SK-N-SH treated with all-trans-retinoic acid at 6 μM for 48 hours (cell line): ENCODE measurements at regions not wholly inside any gene's neighbourhood (a gene's known extent, or its start where the extent isn't known, plus 50 kb on each side); places are given as distances from the start of the nearest gene placed in this dataset.
A peak's percentile ranks its signal among the peaks of the same experiment; 100 is the strongest.

ENCODE experiments used
- ATAC-seq: fragments of 200-7000 bp; cut with Tn5 transposase; 3 replicates; pipeline ENCODE4 v1.9.1; 2020; ENCODE audit warnings: mild to moderate bottlenecking, moderate library complexity
- ARNTL ChIP-seq: fragments of 450-650 bp; formaldehyde crosslinking; IDR thresholded peaks from 2 replicates; pipeline ENCODE4 v1.5.0; 2020; ENCODE audit warnings: low read depth, mild to moderate bottlenecking, moderate library complexity, borderline replicate concordance
- CREB5 ChIP-seq: fragments of 250-450 bp; sonication (Bioruptor Pico); IDR thresholded peaks from 2 replicates; pipeline ENCODE4 v1.5.1; 2020; ENCODE audit warnings: low read depth, mild to moderate bottlenecking, moderate library complexity
- CSDC2 ChIP-seq: fragments of 250-450 bp; sonication (Bioruptor Pico); IDR thresholded peaks from 2 replicates; pipeline ENCODE4 v1.5.0; 2020; ENCODE audit warnings: mild to moderate bottlenecking, moderate library complexity
- CSRNP3 ChIP-seq: fragments of 250-450 bp; sonication (Bioruptor Pico); IDR thresholded peaks from 2 replicates; pipeline ENCODE4 v1.5.1; 2021; ENCODE audit warnings: mild to moderate bottlenecking, moderate library complexity
- ESRRG ChIP-seq: fragments of 250-450 bp; sonication (Bioruptor Pico); IDR thresholded peaks from 2 replicates; pipeline ENCODE4 v1.6.1; 2021; ENCODE audit warnings: mild to moderate bottlenecking
- ISL1 ChIP-seq: fragments of 250-450 bp; sonication (Bioruptor Pico); IDR thresholded peaks from 2 replicates; pipeline ENCODE4 v2.1.2; 2022; ENCODE audit warnings: mild to moderate bottlenecking, moderate library complexity
- OSR1 ChIP-seq: fragments of 250-450 bp; sonication (Bioruptor Pico); IDR thresholded peaks from 2 replicates; pipeline ENCODE4 v1.8.0; 2022; ENCODE audit warnings: moderate library complexity, mild to moderate bottlenecking, inconsistent platforms
- POU6F1 ChIP-seq: fragments of 250-450 bp; sonication (Bioruptor Pico); IDR thresholded peaks from 2 replicates; pipeline ENCODE4 v1.8.0; 2021; ENCODE audit warnings: low read depth, mild to moderate bottlenecking, moderate library complexity, borderline replicate concordance
- PPARA ChIP-seq: fragments of 250-450 bp; sonication (Bioruptor Pico); IDR thresholded peaks from 2 replicates; pipeline ENCODE4 v1.5.0; 2020; ENCODE audit warnings: mild to moderate bottlenecking, borderline replicate concordance
- SNAI2 ChIP-seq: fragments of 250-450 bp; sonication (Bioruptor Pico); IDR thresholded peaks from 2 replicates; pipeline ENCODE4 v1.5.0; 2020; ENCODE audit warnings: mild to moderate bottlenecking, moderate library complexity
- TCF4 ChIP-seq: fragments of 250-450 bp; sonication (Bioruptor Pico); IDR thresholded peaks from 2 replicates; pipeline ENCODE4 v1.8.0; 2021; ENCODE audit warnings: mild to moderate bottlenecking, moderate library complexity, borderline replicate concordance
- TOX ChIP-seq: fragments of 250-450 bp; sonication (Bioruptor Pico); IDR thresholded peaks from 2 replicates; pipeline ENCODE4 v1.8.0; 2021; ENCODE audit warnings: mild to moderate bottlenecking, moderate library complexity, borderline replicate concordance
- TSHZ2 ChIP-seq: fragments of 250-450 bp; sonication (Bioruptor Pico); IDR thresholded peaks from 2 replicates; pipeline ENCODE4 v1.5.0; 2020; ENCODE audit warnings: mild to moderate bottlenecking, moderate library complexity
- ZC3H10 ChIP-seq: fragments of 250-450 bp; sonication (Bioruptor Pico); IDR thresholded peaks from 2 replicates; pipeline ENCODE4 v1.5.1; 2021; ENCODE audit warnings: mild to moderate bottlenecking, moderate library complexity
- ZFP3 ChIP-seq: fragments of 250-450 bp; sonication (Bioruptor Pico); IDR thresholded peaks from 2 replicates; pipeline ENCODE4 v1.5.0; 2020; ENCODE audit warnings: mild to moderate bottlenecking, moderate library complexity
- ZNF565 ChIP-seq: fragments of 450-650 bp; formaldehyde crosslinking; conservative IDR thresholded peaks from 2 replicates; pipeline ENCODE4 v1.5.0; 2020; ENCODE audit warnings: low read depth, mild to moderate bottlenecking, moderate library complexity
- ZNF70 ChIP-seq: fragments of 450-650 bp; formaldehyde crosslinking; IDR thresholded peaks from 2 replicates; pipeline ENCODE4 v1.5.0; 2020; ENCODE audit warnings: mild to moderate bottlenecking, moderate library complexity
- ZNF8 ChIP-seq: fragments of 450-650 bp; formaldehyde crosslinking; IDR thresholded peaks from 2 replicates; pipeline ENCODE4 v1.5.0; 2020; ENCODE audit warnings: mild to moderate bottlenecking, moderate library complexity

- no peak for ATAC-seq
- TF ChIP-seq ZNF8 (CRISPR knock-in tag) (no peak), PPARA (CRISPR knock-in tag) (no peak), CREB5 (no peak), TCF4 (peak; percentile 42; the same call in 1 of the 2 replicates), TSHZ2 (CRISPR knock-in tag) (no peak), ARNTL (no peak)
These were observed 221.4 kb downstream of the SNX18 start for GRCh38 chr5:54738973-54739367.

GRCh38 chr5:54738118-54738972 lies 220.8 kb downstream of the SNX18 start:
- TF ChIP-seq OSR1 (CRISPR knock-in tag) (no peak), TOX (CRISPR knock-in tag) (no peak), POU6F1 (CRISPR knock-in tag) (no peak)
- TF ChIP-seq, all 23 proteins: peak for 0
- peak; percentile 52; the same call in 2 of the 3 replicates for ATAC-seq

- TF ChIP-seq CSDC2 (no peak), CSRNP3 (CRISPR knock-in tag) (no peak), OSR1 (CRISPR knock-in tag) (no peak), SNAI2 (CRISPR knock-in tag) (no peak), TSHZ2 (CRISPR knock-in tag) (no peak), ZFP3 (no peak), ZC3H10 (no peak), ESRRG (CRISPR knock-in tag) (no peak), ISL1 (CRISPR knock-in tag) (no peak), ZNF70 (CRISPR knock-in tag) (no peak), TOX (CRISPR knock-in tag) (no peak), ZNF8 (CRISPR knock-in tag) (no peak), ZNF565 (no peak), ARNTL (no peak)
- no peak for ATAC-seq
These were observed 218.6 kb downstream of the SNX18 start for GRCh38 chr5:54736003-54736797.
